Ishikawa (cell line): ENCODE measurements at regions not wholly inside any gene's neighbourhood (a gene's known extent, or its start where the extent isn't known, plus 50 kb on each side); places are given as distances from the start of the nearest gene placed in this dataset.

Source experiments
- CEBPB ChIP-seq: IDR thresholded peaks from 2 replicates; pipeline ENCODE4 v1.6.1; 2012
- CREB1 ChIP-seq: IDR thresholded peaks from 2 replicates; pipeline ENCODE4 v1.6.1; 2012; ENCODE audit warnings: low read depth
- EGR1 ChIP-seq: IDR thresholded peaks from 2 replicates; pipeline ENCODE4 v1.6.1; 2012
- EP300 ChIP-seq: IDR thresholded peaks from 2 replicates; pipeline ENCODE4 v1.6.1; 2012; ENCODE audit warnings: borderline replicate concordance
- NFIC ChIP-seq: IDR thresholded peaks from 2 replicates; pipeline ENCODE4 v1.6.1; 2012
- RAD21 ChIP-seq: IDR thresholded peaks from 2 replicates; pipeline ENCODE4 v1.6.1; 2012; ENCODE audit warnings: low read depth
- TCF12 ChIP-seq: IDR thresholded peaks from 2 replicates; pipeline ENCODE4 v1.6.1; 2012; ENCODE audit warnings: low read depth
- TEAD4 ChIP-seq: IDR thresholded peaks from 2 replicates; pipeline ENCODE4 v1.6.1; 2012
- YY1 ChIP-seq: IDR thresholded peaks from 2 replicates; pipeline ENCODE4 v1.6.1; 2012; ENCODE audit warnings: low read depth
- ZBTB7A ChIP-seq: IDR thresholded peaks from 2 replicates; pipeline ENCODE4 v1.6.1; 2012; ENCODE audit warnings: low read depth
- TF ChIP-seq, protein P1 (sequence below): IDR thresholded peaks from 2 replicates; pipeline ENCODE4 v1.6.1; 2012
- TF ChIP-seq, protein P2 (sequence below): IDR thresholded peaks from 2 replicates; pipeline ENCODE4 v1.6.1; 2012
- TF ChIP-seq, protein P3 (sequence below): IDR thresholded peaks from 2 replicates; pipeline ENCODE4 v1.6.1; 2012; ENCODE audit warnings: low read depth, mild to moderate bottlenecking

DNA sequence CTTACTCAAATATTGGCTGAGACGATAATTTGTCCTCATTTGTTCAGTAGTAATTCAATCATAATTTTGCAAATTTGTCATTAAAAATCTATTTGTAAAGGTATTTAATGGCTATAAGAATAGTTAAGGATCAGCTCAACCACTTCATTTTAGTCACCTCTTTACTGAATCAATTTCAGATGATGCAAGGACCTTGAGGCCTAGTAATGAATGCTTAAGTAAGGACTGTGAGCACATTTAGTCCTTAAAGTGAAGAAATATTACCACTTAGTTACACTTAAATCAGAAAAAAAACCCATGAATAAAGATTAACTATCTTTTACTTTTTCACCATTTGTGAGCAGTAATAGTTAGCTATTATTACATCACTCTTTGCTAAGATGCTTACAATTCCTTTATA is 778.9 kb downstream of the CCDC85A start:
- TF ChIP-seq YY1 (no peak), CEBPB (no peak), ZBTB7A (no peak), EP300 (no peak), RAD21 (no peak), EGR1 (no peak), CREB1 (no peak), TCF12 (no peak), NFIC (no peak), TEAD4 (no peak)
- TF ChIP-seq, protein P1, sequence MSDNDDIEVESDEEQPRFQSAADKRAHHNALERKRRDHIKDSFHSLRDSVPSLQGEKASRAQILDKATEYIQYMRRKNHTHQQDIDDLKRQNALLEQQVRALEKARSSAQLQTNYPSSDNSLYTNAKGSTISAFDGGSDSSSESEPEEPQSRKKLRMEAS: no peak
- TF ChIP-seq, protein P2, sequence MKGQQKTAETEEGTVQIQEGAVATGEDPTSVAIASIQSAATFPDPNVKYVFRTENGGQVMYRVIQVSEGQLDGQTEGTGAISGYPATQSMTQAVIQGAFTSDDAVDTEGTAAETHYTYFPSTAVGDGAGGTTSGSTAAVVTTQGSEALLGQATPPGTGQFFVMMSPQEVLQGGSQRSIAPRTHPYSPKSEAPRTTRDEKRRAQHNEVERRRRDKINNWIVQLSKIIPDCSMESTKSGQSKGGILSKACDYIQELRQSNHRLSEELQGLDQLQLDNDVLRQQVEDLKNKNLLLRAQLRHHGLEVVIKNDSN: no peak
- TF ChIP-seq, protein P3, sequence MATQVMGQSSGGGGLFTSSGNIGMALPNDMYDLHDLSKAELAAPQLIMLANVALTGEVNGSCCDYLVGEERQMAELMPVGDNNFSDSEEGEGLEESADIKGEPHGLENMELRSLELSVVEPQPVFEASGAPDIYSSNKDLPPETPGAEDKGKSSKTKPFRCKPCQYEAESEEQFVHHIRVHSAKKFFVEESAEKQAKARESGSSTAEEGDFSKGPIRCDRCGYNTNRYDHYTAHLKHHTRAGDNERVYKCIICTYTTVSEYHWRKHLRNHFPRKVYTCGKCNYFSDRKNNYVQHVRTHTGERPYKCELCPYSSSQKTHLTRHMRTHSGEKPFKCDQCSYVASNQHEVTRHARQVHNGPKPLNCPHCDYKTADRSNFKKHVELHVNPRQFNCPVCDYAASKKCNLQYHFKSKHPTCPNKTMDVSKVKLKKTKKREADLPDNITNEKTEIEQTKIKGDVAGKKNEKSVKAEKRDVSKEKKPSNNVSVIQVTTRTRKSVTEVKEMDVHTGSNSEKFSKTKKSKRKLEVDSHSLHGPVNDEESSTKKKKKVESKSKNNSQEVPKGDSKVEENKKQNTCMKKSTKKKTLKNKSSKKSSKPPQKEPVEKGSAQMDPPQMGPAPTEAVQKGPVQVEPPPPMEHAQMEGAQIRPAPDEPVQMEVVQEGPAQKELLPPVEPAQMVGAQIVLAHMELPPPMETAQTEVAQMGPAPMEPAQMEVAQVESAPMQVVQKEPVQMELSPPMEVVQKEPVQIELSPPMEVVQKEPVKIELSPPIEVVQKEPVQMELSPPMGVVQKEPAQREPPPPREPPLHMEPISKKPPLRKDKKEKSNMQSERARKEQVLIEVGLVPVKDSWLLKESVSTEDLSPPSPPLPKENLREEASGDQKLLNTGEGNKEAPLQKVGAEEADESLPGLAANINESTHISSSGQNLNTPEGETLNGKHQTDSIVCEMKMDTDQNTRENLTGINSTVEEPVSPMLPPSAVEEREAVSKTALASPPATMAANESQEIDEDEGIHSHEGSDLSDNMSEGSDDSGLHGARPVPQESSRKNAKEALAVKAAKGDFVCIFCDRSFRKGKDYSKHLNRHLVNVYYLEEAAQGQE: no peak
